DND-41 (cell line): ENCODE measurements at regions not wholly inside any gene's neighbourhood (a gene's known extent, or its start where the extent isn't known, plus 50 kb on each side); places are given as distances from the start of the nearest gene placed in this dataset.
A peak's percentile ranks its signal among the peaks of the same experiment; 100 is the strongest.

Source experiments
- ATAC-seq: fragments of 200-7000 bp; cut with Tn5 transposase; 3 replicates; pipeline ENCODE4 v1.9.1; 2021; ENCODE audit warnings: low read depth; ENCODE audit not compliant: insufficient read depth
- DNase-seq: peaks from one replicate; pipeline ENCODE4 v3.0.0-alpha.2; 2020
- H2AFZ ChIP-seq: 2 replicates; pipeline ENCODE4 v1.6.0; 2012; ENCODE audit warnings: low read depth, low read length
- H3K27ac ChIP-seq: 2 replicates; pipeline ENCODE4 v1.5.1; 2012; ENCODE audit warnings: low read length, inconsistent platforms
- H3K27me3 ChIP-seq: fragments of 200-600 bp; sonication (generic); 2 replicates; pipeline ENCODE4 v1.6.0; 2012; ENCODE audit warnings: low read length, mild to moderate bottlenecking, inconsistent platforms; ENCODE audit not compliant: insufficient read depth, poor library complexity
- H3K36me3 ChIP-seq: 2 replicates; pipeline ENCODE4 v1.5.1; 2012; ENCODE audit warnings: low read length, inconsistent platforms; ENCODE audit not compliant: insufficient read depth
- H3K4me1 ChIP-seq: 2 replicates; pipeline ENCODE4 v1.5.1; 2012; ENCODE audit warnings: mild to moderate bottlenecking, low read length; ENCODE audit not compliant: insufficient read depth
- H3K4me2 ChIP-seq: 2 replicates; pipeline ENCODE4 v1.6.0; 2012; ENCODE audit warnings: mild to moderate bottlenecking, moderate library complexity, low read length, inconsistent platforms; ENCODE audit not compliant: insufficient read depth
- H3K4me3 ChIP-seq, 2 experiments: fragments of 200-600 bp in 1 of 2; shearing (Covaris generic) in 1 of 2; 2 replicates each; pipeline ENCODE4 v1.5.1; 2012 to 2016; ENCODE audit warnings: inconsistent platforms in 2 of 2, low read length in 2 of 2, mild to moderate bottlenecking in 2 of 2, low read depth in 1 of 2, moderate library complexity in 1 of 2
- H3K79me2 ChIP-seq: 2 replicates; pipeline ENCODE4 v1.6.0; 2012; ENCODE audit warnings: low read length, inconsistent platforms; ENCODE audit not compliant: insufficient read depth
- H3K9ac ChIP-seq: 2 replicates; pipeline ENCODE4 v1.6.0; 2012; ENCODE audit warnings: low read depth, mild to moderate bottlenecking, inconsistent platforms, low read length, moderate library complexity
- H3K9me3 ChIP-seq: 2 replicates; pipeline ENCODE4 v1.5.1; 2012; ENCODE audit warnings: low read length, moderate library complexity, mild to moderate bottlenecking, inconsistent platforms; ENCODE audit not compliant: insufficient read depth, severe bottlenecking
- H4K20me1 ChIP-seq: 2 replicates; pipeline ENCODE4 v1.6.0; 2012; ENCODE audit warnings: low read length; ENCODE audit not compliant: insufficient read depth
- EZH2 ChIP-seq: IDR thresholded peaks from 3 replicates; pipeline ENCODE4 v1.6.1; 2012; ENCODE audit warnings: borderline replicate concordance, low read depth, mild to moderate bottlenecking, moderate library complexity, low read length, inconsistent platforms; ENCODE audit not compliant: severe bottlenecking
- TF ChIP-seq, protein P1 (sequence below): IDR thresholded peaks from 2 replicates; pipeline ENCODE4 v1.5.1; 2012; ENCODE audit warnings: borderline replicate concordance, low read length, moderate library complexity, mild to moderate bottlenecking; ENCODE audit not compliant: poor library complexity, severe bottlenecking; ENCODE audit errors: extremely low read depth

DNA sequence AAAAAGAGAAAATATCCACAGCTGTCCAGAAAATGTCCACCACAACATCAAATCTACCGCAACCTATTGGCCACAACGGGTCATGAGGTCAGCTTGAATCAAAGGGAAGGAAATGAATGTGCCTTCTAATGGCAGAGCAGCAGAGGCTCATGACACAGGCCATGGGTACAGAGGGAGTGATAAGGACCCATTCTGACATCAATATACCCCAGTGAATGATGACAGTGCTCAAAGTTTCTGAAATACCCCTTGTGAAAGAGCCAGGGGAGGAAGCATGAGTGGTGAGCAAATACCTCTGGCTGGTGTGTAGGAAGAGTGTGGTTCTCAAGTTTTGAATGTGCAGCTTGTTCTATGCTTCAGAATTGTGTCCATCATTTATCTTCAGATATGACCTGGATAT is 348.2 kb downstream of the IRX1 start:
- H3K4me3 ChIP-seq: no peak overlapping the region
- no peak overlapping the region for H3K9ac ChIP-seq
- TF ChIP-seq, protein P1, sequence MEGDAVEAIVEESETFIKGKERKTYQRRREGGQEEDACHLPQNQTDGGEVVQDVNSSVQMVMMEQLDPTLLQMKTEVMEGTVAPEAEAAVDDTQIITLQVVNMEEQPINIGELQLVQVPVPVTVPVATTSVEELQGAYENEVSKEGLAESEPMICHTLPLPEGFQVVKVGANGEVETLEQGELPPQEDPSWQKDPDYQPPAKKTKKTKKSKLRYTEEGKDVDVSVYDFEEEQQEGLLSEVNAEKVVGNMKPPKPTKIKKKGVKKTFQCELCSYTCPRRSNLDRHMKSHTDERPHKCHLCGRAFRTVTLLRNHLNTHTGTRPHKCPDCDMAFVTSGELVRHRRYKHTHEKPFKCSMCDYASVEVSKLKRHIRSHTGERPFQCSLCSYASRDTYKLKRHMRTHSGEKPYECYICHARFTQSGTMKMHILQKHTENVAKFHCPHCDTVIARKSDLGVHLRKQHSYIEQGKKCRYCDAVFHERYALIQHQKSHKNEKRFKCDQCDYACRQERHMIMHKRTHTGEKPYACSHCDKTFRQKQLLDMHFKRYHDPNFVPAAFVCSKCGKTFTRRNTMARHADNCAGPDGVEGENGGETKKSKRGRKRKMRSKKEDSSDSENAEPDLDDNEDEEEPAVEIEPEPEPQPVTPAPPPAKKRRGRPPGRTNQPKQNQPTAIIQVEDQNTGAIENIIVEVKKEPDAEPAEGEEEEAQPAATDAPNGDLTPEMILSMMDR: no peak
- TF ChIP-seq EZH2: no peak
- no peaks in the 10 kb centered on the region for H3K27me3 ChIP-seq
- H3K4me2 ChIP-seq: no peak overlapping the region
- H3K79me2 ChIP-seq: no peaks in the 10 kb centered on the region
- DNase-seq (no peak), ATAC-seq (no peak)
- peaks cover 16% of the 10 kb centered on the region for H3K9me3 ChIP-seq
- peak overlapping the region; percentile 35; the same call in 1 of the 2 replicates for H2AFZ ChIP-seq
- H4K20me1 ChIP-seq: no peaks in the 10 kb centered on the region
- peak overlapping the region; percentile 49 for H3K27ac ChIP-seq
- no peaks in the 10 kb centered on the region for H3K4me1 ChIP-seq
- no peaks in the 10 kb centered on the region for H3K36me3 ChIP-seq

- H3K9me3 ChIP-seq: peaks cover 12% of the 10 kb centered on the region
- H4K20me1 ChIP-seq: no peaks in the 10 kb centered on the region
- no peaks in the 10 kb centered on the region for H3K27me3 ChIP-seq
- no peaks in the 10 kb centered on the region for H3K4me1 ChIP-seq
- TF ChIP-seq, protein P1: no peak
- TF ChIP-seq EZH2: no peak
- no peak overlapping the region for H3K4me3 ChIP-seq
- no peak overlapping the region for H3K4me2 ChIP-seq
- H3K27ac ChIP-seq: no peak overlapping the region
- H3K79me2 ChIP-seq: no peaks in the 10 kb centered on the region
- DNase-seq (no peak), ATAC-seq (no peak)
- no peaks in the 10 kb centered on the region for H3K36me3 ChIP-seq
- H2AFZ ChIP-seq: no peak overlapping the region
- no peak overlapping the region for H3K9ac ChIP-seq
These were observed 349.3 kb downstream of the IRX1 start for GRCh38 chr5:3944930-3945329.

- H3K27me3 ChIP-seq: no peaks in the 10 kb centered on the region
- peaks cover 13% of the 10 kb centered on the region for H3K4me1 ChIP-seq
- ATAC-seq: no peak
- H2AFZ ChIP-seq: no peak overlapping the region
- H3K4me3 ChIP-seq: no peak overlapping the region
- DNase-seq: no peak
- TF ChIP-seq EZH2: no peak
- TF ChIP-seq, protein P1: no peak
- no peaks in the 10 kb centered on the region for H4K20me1 ChIP-seq
- peaks cover 6% of the 10 kb centered on the region for H3K9me3 ChIP-seq
- no peak overlapping the region for H3K9ac ChIP-seq
- H3K27ac ChIP-seq: no peak overlapping the region
- H3K36me3 ChIP-seq: no peaks in the 10 kb centered on the region
- H3K79me2 ChIP-seq: no peaks in the 10 kb centered on the region
- H3K4me2 ChIP-seq: no peak overlapping the region
These were observed 353.2 kb downstream of the IRX1 start for GRCh38 chr5:3948838-3949237.

DNA sequence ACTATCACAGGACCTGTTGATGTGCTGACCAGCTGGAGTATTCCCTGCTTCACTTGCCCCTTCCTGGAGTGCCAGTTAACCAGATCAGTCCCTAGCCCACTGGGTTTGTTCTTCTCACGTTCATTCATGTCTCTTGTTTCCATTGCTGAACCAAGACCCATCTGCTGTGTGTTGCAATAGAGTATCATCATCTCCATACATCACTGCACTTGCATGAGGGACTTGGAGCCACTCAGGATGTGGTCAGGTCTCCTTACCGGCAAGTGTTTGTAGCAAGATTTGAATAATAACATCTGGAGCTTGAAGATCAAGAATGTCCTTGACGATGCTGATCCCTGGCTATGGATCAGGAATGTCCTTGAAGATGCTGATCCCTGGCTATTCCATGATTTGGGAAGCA is 358.6 kb downstream of the IRX1 start:
- Histone ChIP-seq H3K79me2 (no peaks in the 10 kb centered on the region), H3K36me3 (no peaks in the 10 kb centered on the region), H3K9me3 (peaks cover 4% of the 10 kb centered on the region), H4K20me1 (no peaks in the 10 kb centered on the region), H3K27me3 (no peaks in the 10 kb centered on the region), H3K27ac (peak overlapping the region; percentile 93), H3K4me1 (peaks cover 30% of the 10 kb centered on the region), H2AFZ (peak overlapping the region; percentile 23; the same call in 1 of the 2 replicates), H3K9ac (peak overlapping the region; percentile 34), H3K4me3 (no peak overlapping the region), H3K4me2 (peak overlapping the region; percentile 20; the same call in 1 of the 2 replicates)
- ATAC-seq: peak; percentile 99
- TF ChIP-seq EZH2: no peak
- TF ChIP-seq, protein P1: no peak
- DNase-seq: peak; percentile 81
